SK-N-SH treated with all-trans-retinoic acid at 6 μM for 48 hours (cell line): ENCODE measurements at regions not wholly inside any gene's neighbourhood (a gene's known extent, or its start where the extent isn't known, plus 50 kb on each side); places are given as distances from the start of the nearest gene placed in this dataset.

ENCODE experiments used
- ATAC-seq: fragments of 200-7000 bp; cut with Tn5 transposase; 3 replicates; pipeline ENCODE4 v1.9.1; 2020; ENCODE audit warnings: mild to moderate bottlenecking, moderate library complexity
- BACH2 ChIP-seq: fragments of 250-450 bp; sonication (Bioruptor Pico); IDR thresholded peaks from 2 replicates; pipeline ENCODE4 v1.9.0; 2021; ENCODE audit warnings: mild to moderate bottlenecking, borderline replicate concordance
- ESRRG ChIP-seq: fragments of 250-450 bp; sonication (Bioruptor Pico); IDR thresholded peaks from 2 replicates; pipeline ENCODE4 v1.6.1; 2021; ENCODE audit warnings: mild to moderate bottlenecking
- GLIS3 ChIP-seq: fragments of 250-450 bp; sonication (Bioruptor Pico); IDR thresholded peaks from 2 replicates; pipeline ENCODE4 v1.5.0; 2020; ENCODE audit warnings: mild to moderate bottlenecking, moderate library complexity
- ISL1 ChIP-seq: fragments of 250-450 bp; sonication (Bioruptor Pico); IDR thresholded peaks from 2 replicates; pipeline ENCODE4 v2.1.2; 2022; ENCODE audit warnings: mild to moderate bottlenecking, moderate library complexity
- PPARA ChIP-seq: fragments of 250-450 bp; sonication (Bioruptor Pico); IDR thresholded peaks from 2 replicates; pipeline ENCODE4 v1.5.0; 2020; ENCODE audit warnings: mild to moderate bottlenecking, borderline replicate concordance
- RARB ChIP-seq: fragments of 250-450 bp; sonication (Bioruptor Pico); IDR thresholded peaks from 2 replicates; pipeline ENCODE4 v1.8.0; 2021; ENCODE audit warnings: mild to moderate bottlenecking, moderate library complexity
- SNAI2 ChIP-seq: fragments of 250-450 bp; sonication (Bioruptor Pico); IDR thresholded peaks from 2 replicates; pipeline ENCODE4 v1.5.0; 2020; ENCODE audit warnings: mild to moderate bottlenecking, moderate library complexity
- TCF4 ChIP-seq: fragments of 250-450 bp; sonication (Bioruptor Pico); IDR thresholded peaks from 2 replicates; pipeline ENCODE4 v1.8.0; 2021; ENCODE audit warnings: mild to moderate bottlenecking, moderate library complexity, borderline replicate concordance
- TOX ChIP-seq: fragments of 250-450 bp; sonication (Bioruptor Pico); IDR thresholded peaks from 2 replicates; pipeline ENCODE4 v1.8.0; 2021; ENCODE audit warnings: mild to moderate bottlenecking, moderate library complexity, borderline replicate concordance
- ZC3H10 ChIP-seq: fragments of 250-450 bp; sonication (Bioruptor Pico); IDR thresholded peaks from 2 replicates; pipeline ENCODE4 v1.5.1; 2021; ENCODE audit warnings: mild to moderate bottlenecking, moderate library complexity
- ZFP3 ChIP-seq: fragments of 250-450 bp; sonication (Bioruptor Pico); IDR thresholded peaks from 2 replicates; pipeline ENCODE4 v1.5.0; 2020; ENCODE audit warnings: mild to moderate bottlenecking, moderate library complexity
- ZFP30 ChIP-seq: fragments of 450-650 bp; formaldehyde crosslinking; IDR thresholded peaks from 2 replicates; pipeline ENCODE4 v1.5.0; 2022; ENCODE audit warnings: mild to moderate bottlenecking, moderate library complexity
- ZNF565 ChIP-seq: fragments of 450-650 bp; formaldehyde crosslinking; conservative IDR thresholded peaks from 2 replicates; pipeline ENCODE4 v1.5.0; 2020; ENCODE audit warnings: low read depth, mild to moderate bottlenecking, moderate library complexity
- ZNF70 ChIP-seq: fragments of 450-650 bp; formaldehyde crosslinking; IDR thresholded peaks from 2 replicates; pipeline ENCODE4 v1.5.0; 2020; ENCODE audit warnings: mild to moderate bottlenecking, moderate library complexity
- ZNF8 ChIP-seq: fragments of 450-650 bp; formaldehyde crosslinking; IDR thresholded peaks from 2 replicates; pipeline ENCODE4 v1.5.0; 2020; ENCODE audit warnings: mild to moderate bottlenecking, moderate library complexity
- TF ChIP-seq, protein P1 (sequence below): fragments of 250-450 bp; sonication (Bioruptor Pico); IDR thresholded peaks from 2 replicates; pipeline ENCODE4 v1.5.1; 2021; ENCODE audit warnings: mild to moderate bottlenecking, moderate library complexity
- TF ChIP-seq, protein P2 (sequence below): fragments of 250-450 bp; sonication (Bioruptor Pico); IDR thresholded peaks from 2 replicates; pipeline ENCODE4 v1.5.1; 2020; ENCODE audit warnings: low read depth, mild to moderate bottlenecking, moderate library complexity
- TF ChIP-seq, protein P3 (sequence below): fragments of 250-450 bp; sonication (Bioruptor Pico); IDR thresholded peaks from 2 replicates; pipeline ENCODE4 v1.8.0; 2020; ENCODE audit warnings: mild to moderate bottlenecking, moderate library complexity, borderline replicate concordance
- TF ChIP-seq, protein P4 (sequence below): fragments of 250-450 bp; sonication (Bioruptor Pico); IDR thresholded peaks from 2 replicates; pipeline ENCODE4 v1.5.0; 2020; ENCODE audit warnings: mild to moderate bottlenecking, moderate library complexity
- TF ChIP-seq, protein P5 (sequence below): fragments of 250-450 bp; sonication (Bioruptor Pico); IDR thresholded peaks from 2 replicates; pipeline ENCODE4 v1.8.0; 2021; ENCODE audit warnings: low read depth, mild to moderate bottlenecking, moderate library complexity, borderline replicate concordance

DNA sequence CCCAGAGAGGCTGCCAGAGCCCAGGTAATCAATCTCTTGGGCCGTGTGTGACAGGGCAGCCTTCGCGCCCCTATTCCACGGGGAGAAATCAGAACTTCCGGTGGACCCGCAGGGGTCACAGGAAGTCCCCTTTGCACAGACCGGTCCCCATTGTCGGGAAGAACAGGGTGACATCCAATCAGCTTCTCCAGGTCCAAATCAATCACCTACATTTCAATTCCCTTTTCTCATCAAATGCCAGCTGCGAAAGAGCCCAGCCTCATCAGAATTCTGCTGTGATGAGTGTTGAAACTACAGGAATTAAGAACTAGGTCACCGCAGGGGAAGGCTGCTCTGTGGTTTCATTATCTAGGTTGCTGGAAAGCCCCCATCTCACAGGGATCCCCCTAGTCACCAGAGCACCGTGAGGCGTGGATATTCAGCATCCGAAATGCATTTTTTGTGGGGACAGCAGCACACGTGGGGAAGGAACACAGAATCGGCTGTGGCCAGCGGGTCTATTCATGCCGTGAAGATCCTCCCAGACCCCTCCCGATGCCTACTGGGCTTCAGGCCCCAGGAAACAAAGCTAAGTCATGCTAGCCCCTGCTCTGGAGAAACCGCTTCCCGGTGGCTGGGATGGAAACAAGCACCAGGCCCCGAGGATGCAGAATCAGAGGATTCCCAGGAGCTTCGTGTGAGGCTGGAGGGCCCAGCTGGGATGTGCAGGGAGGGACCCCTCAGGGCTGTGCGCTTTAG lies 193.7 kb upstream of the ID2 start:
- TF ChIP-seq ZNF70 (CRISPR knock-in tag) = no peak
- TF ChIP-seq, protein P1, sequence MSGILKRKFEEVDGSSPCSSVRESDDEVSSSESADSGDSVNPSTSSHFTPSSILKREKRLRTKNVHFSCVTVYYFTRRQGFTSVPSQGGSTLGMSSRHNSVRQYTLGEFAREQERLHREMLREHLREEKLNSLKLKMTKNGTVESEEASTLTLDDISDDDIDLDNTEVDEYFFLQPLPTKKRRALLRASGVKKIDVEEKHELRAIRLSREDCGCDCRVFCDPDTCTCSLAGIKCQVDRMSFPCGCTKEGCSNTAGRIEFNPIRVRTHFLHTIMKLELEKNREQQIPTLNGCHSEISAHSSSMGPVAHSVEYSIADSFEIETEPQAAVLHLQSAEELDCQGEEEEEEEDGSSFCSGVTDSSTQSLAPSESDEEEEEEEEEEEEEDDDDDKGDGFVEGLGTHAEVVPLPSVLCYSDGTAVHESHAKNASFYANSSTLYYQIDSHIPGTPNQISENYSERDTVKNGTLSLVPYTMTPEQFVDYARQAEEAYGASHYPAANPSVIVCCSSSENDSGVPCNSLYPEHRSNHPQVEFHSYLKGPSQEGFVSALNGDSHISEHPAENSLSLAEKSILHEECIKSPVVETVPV (CRISPR knock-in tag) = no peak
- TF ChIP-seq, protein P2, sequence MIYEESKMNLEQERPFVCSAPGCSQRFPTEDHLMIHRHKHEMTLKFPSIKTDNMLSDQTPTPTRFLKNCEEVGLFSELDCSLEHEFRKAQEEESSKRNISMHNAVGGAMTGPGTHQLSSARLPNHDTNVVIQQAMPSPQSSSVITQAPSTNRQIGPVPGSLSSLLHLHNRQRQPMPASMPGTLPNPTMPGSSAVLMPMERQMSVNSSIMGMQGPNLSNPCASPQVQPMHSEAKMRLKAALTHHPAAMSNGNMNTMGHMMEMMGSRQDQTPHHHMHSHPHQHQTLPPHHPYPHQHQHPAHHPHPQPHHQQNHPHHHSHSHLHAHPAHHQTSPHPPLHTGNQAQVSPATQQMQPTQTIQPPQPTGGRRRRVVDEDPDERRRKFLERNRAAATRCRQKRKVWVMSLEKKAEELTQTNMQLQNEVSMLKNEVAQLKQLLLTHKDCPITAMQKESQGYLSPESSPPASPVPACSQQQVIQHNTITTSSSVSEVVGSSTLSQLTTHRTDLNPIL (CRISPR knock-in tag) = no peak
- TF ChIP-seq ESRRG (CRISPR knock-in tag) = no peak
- TF ChIP-seq ZNF565 (CRISPR knock-in tag) = no peak
- TF ChIP-seq, protein P3, sequence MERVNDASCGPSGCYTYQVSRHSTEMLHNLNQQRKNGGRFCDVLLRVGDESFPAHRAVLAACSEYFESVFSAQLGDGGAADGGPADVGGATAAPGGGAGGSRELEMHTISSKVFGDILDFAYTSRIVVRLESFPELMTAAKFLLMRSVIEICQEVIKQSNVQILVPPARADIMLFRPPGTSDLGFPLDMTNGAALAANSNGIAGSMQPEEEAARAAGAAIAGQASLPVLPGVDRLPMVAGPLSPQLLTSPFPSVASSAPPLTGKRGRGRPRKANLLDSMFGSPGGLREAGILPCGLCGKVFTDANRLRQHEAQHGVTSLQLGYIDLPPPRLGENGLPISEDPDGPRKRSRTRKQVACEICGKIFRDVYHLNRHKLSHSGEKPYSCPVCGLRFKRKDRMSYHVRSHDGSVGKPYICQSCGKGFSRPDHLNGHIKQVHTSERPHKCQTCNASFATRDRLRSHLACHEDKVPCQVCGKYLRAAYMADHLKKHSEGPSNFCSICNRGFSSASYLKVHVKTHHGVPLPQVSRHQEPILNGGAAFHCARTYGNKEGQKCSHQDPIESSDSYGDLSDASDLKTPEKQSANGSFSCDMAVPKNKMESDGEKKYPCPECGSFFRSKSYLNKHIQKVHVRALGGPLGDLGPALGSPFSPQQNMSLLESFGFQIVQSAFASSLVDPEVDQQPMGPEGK = no peak
- TF ChIP-seq SNAI2 (CRISPR knock-in tag) = no peak
- TF ChIP-seq BACH2 (CRISPR knock-in tag) = no peak
- no peak for ATAC-seq

DNA sequence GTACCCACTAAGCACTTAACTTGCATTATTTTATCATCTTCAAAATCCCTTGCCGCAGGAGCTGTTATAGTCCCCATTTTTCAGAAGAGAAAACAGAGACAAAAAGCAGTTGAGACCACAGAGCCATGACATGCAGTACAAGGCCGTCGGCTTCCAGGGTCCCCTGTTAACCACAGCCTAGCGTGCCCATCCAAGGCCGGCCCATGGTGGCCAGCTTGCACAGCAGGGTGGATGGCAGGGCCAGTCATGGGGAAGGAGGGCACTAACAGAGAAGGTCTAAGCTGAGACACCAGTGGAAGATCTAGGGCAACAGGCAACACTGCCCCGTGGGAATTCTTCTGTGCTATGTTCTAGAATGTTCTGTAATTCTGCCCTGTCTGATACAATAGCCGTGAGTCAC lies 192.6 kb upstream of the ID2 start:
- ATAC-seq = no peak
- TF ChIP-seq ZFP3 (CRISPR knock-in tag) = no peak
- TF ChIP-seq ZFP30 (CRISPR knock-in tag) = no peak
- TF ChIP-seq ZNF8 (CRISPR knock-in tag) = no peak

DNA sequence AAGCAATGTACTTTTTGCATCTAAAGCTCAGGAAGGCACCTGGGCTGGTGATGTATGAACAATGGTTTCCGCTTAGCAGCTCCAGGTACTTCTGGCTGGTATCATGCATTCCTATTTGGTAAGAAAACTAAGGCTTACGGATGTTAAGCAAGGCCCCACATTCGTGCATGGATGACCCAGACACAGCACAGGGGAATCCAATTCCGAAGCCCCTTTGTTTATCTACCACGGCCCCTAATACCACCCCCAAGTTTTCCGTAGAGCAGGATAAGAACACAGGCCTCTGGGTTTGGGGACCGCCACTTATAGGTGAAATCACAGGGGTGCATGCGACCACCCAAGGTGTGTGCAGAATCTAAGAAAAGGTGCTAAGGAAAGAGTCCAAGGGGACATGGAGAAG lies 192.1 kb upstream of the ID2 start:
- no peak for ATAC-seq
- TF ChIP-seq RARB (CRISPR knock-in tag) (no peak), GLIS3 (CRISPR knock-in tag) (no peak), ZNF70 (CRISPR knock-in tag) (no peak), ISL1 (no peak), PPARA (CRISPR knock-in tag) (no peak), BACH2 (CRISPR knock-in tag) (no peak), TCF4 (no peak), ESRRG (CRISPR knock-in tag) (no peak), ZC3H10 (CRISPR knock-in tag) (no peak), TOX (CRISPR knock-in tag) (no peak), ZNF565 (CRISPR knock-in tag) (no peak)
- TF ChIP-seq, protein P1 (CRISPR knock-in tag) = no peak
- TF ChIP-seq, protein P4, sequence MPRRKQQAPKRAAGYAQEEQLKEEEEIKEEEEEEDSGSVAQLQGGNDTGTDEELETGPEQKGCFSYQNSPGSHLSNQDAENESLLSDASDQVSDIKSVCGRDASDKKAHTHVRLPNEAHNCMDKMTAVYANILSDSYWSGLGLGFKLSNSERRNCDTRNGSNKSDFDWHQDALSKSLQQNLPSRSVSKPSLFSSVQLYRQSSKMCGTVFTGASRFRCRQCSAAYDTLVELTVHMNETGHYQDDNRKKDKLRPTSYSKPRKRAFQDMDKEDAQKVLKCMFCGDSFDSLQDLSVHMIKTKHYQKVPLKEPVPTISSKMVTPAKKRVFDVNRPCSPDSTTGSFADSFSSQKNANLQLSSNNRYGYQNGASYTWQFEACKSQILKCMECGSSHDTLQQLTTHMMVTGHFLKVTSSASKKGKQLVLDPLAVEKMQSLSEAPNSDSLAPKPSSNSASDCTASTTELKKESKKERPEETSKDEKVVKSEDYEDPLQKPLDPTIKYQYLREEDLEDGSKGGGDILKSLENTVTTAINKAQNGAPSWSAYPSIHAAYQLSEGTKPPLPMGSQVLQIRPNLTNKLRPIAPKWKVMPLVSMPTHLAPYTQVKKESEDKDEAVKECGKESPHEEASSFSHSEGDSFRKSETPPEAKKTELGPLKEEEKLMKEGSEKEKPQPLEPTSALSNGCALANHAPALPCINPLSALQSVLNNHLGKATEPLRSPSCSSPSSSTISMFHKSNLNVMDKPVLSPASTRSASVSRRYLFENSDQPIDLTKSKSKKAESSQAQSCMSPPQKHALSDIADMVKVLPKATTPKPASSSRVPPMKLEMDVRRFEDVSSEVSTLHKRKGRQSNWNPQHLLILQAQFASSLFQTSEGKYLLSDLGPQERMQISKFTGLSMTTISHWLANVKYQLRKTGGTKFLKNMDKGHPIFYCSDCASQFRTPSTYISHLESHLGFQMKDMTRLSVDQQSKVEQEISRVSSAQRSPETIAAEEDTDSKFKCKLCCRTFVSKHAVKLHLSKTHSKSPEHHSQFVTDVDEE (CRISPR knock-in tag) = no peak
- TF ChIP-seq, protein P5, sequence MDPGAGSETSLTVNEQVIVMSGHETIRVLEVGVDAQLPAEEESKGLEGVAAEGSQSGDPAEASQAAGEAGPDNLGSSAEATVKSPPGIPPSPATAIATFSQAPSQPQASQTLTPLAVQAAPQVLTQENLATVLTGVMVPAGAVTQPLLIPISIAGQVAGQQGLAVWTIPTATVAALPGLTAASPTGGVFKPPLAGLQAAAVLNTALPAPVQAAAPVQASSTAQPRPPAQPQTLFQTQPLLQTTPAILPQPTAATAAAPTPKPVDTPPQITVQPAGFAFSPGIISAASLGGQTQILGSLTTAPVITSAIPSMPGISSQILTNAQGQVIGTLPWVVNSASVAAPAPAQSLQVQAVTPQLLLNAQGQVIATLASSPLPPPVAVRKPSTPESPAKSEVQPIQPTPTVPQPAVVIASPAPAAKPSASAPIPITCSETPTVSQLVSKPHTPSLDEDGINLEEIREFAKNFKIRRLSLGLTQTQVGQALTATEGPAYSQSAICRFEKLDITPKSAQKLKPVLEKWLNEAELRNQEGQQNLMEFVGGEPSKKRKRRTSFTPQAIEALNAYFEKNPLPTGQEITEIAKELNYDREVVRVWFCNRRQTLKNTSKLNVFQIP (CRISPR knock-in tag) = no peak
